AG09319 (cell line): ENCODE measurements at regions not wholly inside any gene's neighbourhood (a gene's known extent, or its start where the extent isn't known, plus 50 kb on each side); places are given as distances from the start of the nearest gene placed in this dataset.

Experiments used
- DNase-seq: peaks from one replicate; pipeline ENCODE4 v3.0.0-alpha.2; 2010; ENCODE audit warnings: low read depth; ENCODE audit errors: extremely low read depth
- CTCF ChIP-seq: IDR thresholded peaks from 2 replicates; pipeline ENCODE4 v1.5.1; 2011; ENCODE audit warnings: low read depth, mild to moderate bottlenecking, inconsistent platforms, low read length, moderate library complexity

GRCh38 chr2:121086450-121086849 lies 198.6 kb downstream of the TFCP2L1 start:
- no peak for DNase-seq
- no peak for TF ChIP-seq CTCF

DNA sequence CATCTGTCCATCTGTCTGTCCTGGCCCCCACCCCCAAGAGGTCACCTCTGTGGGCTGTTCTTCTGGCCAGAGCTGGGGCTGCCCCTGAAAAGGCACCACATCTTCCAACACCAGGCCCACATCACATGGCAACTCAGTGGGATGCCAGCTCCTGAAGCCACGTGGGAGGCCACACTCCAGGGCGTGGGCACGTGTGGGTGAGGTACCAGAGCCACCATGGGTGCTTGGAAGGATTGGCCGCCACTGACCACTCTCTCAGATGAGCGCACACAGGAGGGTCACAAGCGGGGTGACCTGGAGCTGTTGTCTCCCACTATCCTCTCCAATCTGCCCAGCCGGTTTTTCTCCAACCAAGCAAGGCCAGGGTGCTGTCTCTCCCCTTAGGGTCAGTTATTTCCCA lies 197.9 kb downstream of the TFCP2L1 start:
- no peak for TF ChIP-seq CTCF
- no peak for DNase-seq

GRCh38 chr2:121088251-121089165 lies 196.5 kb downstream of the TFCP2L1 start:
- no peak for DNase-seq
- no peak for TF ChIP-seq CTCF

GRCh38 chr2:121089166-121089510 lies 195.9 kb downstream of the TFCP2L1 start:
- no peak for DNase-seq
- TF ChIP-seq CTCF, result no peak

- TF ChIP-seq CTCF, result no peak
- DNase-seq, result no peak
Observed at GRCh38 chr2:121090088-121090715, 194.8 kb downstream of the TFCP2L1 start.

DNA sequence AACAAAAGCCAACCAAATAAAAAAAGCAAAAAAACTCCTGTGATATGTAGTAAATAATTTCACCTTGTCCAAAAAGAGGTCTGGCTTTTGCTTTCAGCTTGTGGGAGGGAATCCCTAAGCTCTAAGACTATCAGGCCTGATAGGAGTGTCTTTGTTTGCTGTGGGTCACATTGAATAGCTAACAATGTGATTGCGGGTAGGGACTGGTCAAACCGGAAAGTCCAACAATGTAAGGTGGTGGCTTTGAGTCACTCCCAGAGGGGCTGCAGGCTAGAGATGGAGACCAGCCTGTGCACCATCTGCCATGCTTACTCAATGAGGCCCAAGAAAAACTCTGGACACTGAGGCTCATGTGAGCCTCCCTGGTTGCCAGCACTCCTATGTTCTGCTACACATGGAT lies 192.9 kb downstream of the TFCP2L1 start:
- no peak for TF ChIP-seq CTCF
- no peak for DNase-seq

- no peak for DNase-seq
- no peak for TF ChIP-seq CTCF
Observed at GRCh38 chr2:121093692-121094091, 191.3 kb downstream of the TFCP2L1 start.
